C4-2B (cell line): ENCODE measurements at regions not wholly inside any gene's neighbourhood (a gene's known extent, or its start where the extent isn't known, plus 50 kb on each side); places are given as distances from the start of the nearest gene placed in this dataset.

Experiments
- H3K27ac ChIP-seq: fragments of 450-650 bp; 2 replicates; pipeline ENCODE4 v1.5.1; 2017
- ZFX ChIP-seq: fragments of 450-650 bp; IDR thresholded peaks from 2 replicates; pipeline ENCODE4 v1.6.1; 2017
- TF ChIP-seq, protein P1 (sequence below): fragments of 450-650 bp; conservative IDR thresholded peaks from 2 replicates; pipeline ENCODE4 v1.5.1; 2017; ENCODE audit warnings: mild to moderate bottlenecking

DNA sequence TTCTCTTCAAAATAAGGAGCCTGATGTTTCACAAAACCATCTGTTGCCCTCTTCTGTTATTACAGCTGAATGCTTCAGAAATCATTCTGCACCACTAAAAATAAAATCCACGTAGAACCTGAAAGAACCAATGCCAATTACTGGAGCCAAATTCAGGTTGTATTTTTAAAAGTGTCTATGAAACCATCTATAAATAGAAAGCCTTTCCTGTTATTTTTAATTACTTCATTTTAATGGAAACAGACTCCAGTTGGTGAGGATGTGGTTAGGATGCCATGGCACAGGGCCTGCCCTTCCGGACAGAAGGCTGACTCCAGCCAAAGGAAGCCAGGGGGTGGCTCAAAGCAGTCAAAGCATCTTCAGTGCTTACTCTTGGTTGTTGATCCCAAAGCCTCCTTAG lies 119.8 kb downstream of the TENT4A start:
- no peak overlapping the region for H3K27ac ChIP-seq
- TF ChIP-seq, protein P1, sequence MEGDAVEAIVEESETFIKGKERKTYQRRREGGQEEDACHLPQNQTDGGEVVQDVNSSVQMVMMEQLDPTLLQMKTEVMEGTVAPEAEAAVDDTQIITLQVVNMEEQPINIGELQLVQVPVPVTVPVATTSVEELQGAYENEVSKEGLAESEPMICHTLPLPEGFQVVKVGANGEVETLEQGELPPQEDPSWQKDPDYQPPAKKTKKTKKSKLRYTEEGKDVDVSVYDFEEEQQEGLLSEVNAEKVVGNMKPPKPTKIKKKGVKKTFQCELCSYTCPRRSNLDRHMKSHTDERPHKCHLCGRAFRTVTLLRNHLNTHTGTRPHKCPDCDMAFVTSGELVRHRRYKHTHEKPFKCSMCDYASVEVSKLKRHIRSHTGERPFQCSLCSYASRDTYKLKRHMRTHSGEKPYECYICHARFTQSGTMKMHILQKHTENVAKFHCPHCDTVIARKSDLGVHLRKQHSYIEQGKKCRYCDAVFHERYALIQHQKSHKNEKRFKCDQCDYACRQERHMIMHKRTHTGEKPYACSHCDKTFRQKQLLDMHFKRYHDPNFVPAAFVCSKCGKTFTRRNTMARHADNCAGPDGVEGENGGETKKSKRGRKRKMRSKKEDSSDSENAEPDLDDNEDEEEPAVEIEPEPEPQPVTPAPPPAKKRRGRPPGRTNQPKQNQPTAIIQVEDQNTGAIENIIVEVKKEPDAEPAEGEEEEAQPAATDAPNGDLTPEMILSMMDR = no peak
- no peak for TF ChIP-seq ZFX

DNA sequence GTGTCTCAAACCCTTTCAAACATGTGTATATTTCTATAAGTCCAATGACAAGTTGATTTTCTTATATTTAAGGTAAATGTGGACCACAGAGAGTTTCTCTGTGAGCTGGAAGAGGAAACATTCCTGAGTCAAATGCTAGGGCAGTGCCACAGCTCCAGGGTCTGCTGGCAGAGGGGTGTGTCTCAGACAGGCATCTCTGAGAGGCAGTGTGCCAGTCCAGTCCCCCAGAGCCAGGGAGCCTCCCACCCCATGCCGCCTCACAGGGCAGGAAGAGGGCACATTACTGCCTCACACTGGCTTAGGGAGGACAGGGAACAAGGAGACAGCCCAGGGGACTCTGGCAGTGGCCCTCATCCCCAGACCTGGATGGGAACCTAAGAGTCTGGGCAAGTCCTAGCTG lies 120.2 kb downstream of the TENT4A start:
- TF ChIP-seq, protein P1 = no peak
- TF ChIP-seq ZFX = no peak
- no peak overlapping the region for H3K27ac ChIP-seq

DNA sequence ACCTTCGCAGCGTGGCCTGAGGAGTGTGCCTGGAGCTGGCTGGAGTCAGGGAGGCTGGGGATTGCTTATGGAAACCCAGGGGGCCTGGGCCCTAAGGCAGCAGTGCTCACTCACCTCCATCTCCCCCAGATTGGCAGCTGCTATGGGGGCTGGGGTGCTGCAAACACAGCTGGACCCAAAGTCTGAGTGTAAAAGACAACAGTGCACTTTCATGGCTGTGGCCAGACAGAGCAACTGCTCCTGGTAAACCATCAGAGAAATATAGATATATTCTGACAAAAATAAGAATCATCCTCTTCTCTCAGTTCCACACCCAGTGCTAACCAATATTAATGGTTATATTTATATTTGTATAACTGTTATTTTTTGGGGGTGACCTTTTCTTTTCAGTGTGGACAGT lies 123.9 kb downstream of the TENT4A start:
- TF ChIP-seq ZFX = no peak
- TF ChIP-seq, protein P1 = no peak
- no peak overlapping the region for H3K27ac ChIP-seq

DNA sequence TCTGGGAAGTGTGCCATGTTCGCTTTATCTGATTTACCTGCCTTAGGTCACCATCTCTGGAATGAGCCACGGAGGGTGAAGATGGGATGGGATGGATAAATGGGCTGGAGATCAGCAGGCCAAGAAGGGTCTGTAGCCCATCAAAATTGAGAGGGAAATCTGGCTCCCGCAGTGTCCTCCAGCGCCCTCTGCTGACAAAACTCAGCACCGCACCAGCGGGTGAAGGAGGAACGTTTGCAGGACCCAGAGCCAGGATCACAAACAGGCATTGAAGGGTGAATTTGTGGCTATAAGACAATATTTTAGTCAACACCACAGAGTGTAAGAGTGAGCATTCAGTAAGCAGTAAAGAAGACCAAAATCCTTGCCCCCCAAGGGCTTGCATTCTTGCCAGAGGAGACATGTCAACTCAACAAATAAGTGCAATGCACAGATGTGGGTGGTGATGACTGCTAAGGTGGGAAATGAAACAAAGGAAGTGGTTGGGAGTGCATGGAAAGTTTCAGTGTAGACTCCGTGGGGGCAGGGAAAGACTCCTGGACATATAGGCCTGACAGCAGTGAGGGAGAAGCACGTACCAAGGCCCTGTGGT lies 124.4 kb downstream of the TENT4A start:
- TF ChIP-seq, protein P1 = peak; percentile 77
- no peak for TF ChIP-seq ZFX
- no peak overlapping the region for H3K27ac ChIP-seq

DNA sequence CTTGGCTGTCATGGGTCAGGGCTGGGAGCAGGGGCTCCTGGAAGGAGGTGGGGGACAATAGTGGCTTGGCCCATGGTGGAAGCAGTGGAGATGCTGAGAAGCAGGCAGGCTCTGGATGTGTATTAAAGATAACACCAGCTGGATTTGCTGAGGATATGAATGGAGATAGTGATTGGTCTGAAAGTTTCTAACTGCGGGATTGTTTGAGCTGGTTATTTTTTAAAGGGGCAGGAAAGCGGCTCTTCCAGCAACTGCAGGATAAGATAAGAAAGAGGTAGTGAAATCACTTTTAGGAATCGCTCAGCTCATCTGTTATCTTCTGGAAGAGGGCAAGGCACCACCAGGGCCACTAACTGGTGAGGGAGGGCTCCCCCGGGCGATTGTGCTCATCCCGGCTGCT lies 125.5 kb downstream of the TENT4A start:
- no peak overlapping the region for H3K27ac ChIP-seq
- TF ChIP-seq ZFX = no peak
- TF ChIP-seq, protein P1 = no peak

DNA sequence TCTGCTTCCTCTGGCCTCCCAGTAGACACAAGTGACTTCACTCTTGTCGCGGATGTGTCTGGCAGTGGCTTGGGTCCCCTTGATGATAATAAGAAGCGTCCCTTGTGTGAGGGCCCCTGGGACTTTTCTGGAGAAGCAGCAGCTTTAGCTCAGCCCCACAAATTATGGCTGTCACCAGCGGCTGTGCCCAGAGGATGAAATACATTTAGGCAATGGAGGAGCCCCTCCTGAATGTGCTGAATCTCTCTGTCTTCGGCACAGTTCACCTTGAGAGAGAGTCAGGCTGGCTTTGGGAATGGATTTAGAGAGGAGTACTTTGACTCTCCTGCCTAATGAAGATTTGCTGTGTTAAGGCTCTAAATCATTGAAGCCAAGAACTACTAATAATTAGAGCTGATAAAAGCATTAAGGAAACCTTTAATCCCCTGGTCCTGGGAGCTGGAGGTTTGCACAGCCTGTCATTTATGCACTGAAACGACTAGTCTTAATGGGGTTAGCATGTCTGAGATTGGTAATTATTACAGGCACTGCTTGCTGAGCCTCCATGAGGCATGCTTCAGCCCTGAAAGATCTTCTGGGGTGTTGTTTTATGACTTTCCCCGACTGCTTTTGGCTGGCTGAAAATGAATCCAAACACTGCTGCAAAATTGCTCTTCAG lies 127.0 kb downstream of the TENT4A start:
- no peak overlapping the region for H3K27ac ChIP-seq
- no peak for TF ChIP-seq ZFX
- TF ChIP-seq, protein P1 = no peak

GRCh38 chr5:6843335-6843734 lies 130.1 kb downstream of the TENT4A start:
- H3K27ac ChIP-seq = no peak overlapping the region
- TF ChIP-seq, protein P1 = no peak
- TF ChIP-seq ZFX = no peak
